ENCODE measurements at regions not wholly inside any gene's neighbourhood (a gene's known extent, or its start where the extent isn't known, plus 50 kb on each side); places are given as distances from the start of the nearest gene placed in this dataset.
A peak's percentile ranks its signal among the peaks of the same experiment; 100 is the strongest.
"Not testable (repeated sequence)": the region's sequence is repeated elsewhere in the genome, so short reads cannot be mapped to it uniquely, and the experiment has no call there.

DNA sequence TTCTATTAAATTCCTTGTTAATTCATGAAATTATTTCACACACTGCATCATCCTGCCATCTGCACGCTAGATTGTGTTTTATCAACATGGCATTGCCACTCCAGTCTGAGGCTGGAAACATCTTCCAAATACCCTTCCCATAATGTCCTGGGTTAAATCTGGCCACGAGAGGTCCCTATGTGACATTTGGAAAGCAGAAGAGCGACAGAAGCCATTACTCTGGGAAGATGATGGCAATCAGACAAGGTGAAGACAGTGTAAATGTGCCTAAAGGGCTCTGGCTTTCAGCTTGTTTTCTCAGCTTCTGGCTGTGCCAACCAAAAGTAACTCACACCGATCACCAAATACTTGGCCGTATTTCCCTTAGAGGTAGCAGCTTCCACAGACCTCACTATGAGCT lies 144.8 kb downstream of the CAPZA3 start:
- TF ChIP-seq, protein P1, sequence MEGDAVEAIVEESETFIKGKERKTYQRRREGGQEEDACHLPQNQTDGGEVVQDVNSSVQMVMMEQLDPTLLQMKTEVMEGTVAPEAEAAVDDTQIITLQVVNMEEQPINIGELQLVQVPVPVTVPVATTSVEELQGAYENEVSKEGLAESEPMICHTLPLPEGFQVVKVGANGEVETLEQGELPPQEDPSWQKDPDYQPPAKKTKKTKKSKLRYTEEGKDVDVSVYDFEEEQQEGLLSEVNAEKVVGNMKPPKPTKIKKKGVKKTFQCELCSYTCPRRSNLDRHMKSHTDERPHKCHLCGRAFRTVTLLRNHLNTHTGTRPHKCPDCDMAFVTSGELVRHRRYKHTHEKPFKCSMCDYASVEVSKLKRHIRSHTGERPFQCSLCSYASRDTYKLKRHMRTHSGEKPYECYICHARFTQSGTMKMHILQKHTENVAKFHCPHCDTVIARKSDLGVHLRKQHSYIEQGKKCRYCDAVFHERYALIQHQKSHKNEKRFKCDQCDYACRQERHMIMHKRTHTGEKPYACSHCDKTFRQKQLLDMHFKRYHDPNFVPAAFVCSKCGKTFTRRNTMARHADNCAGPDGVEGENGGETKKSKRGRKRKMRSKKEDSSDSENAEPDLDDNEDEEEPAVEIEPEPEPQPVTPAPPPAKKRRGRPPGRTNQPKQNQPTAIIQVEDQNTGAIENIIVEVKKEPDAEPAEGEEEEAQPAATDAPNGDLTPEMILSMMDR (IDR thresholded peaks at IDR 0.05; ENCODE audit: insufficient read depth, missing control alignments): no peak
- DNase-seq (ENCODE audit: insufficient read length, low spot score) (no peak), FAIRE-seq (no peak)

GRCh38 chr12:18886962-18887361 lies 149.0 kb downstream of the CAPZA3 start:
- FAIRE-seq (no peak), DNase-seq (ENCODE audit: insufficient read length, low spot score) (no peak)
- TF ChIP-seq, protein P1 (IDR thresholded peaks at IDR 0.05; ENCODE audit: insufficient read depth, missing control alignments): no peak

DNA sequence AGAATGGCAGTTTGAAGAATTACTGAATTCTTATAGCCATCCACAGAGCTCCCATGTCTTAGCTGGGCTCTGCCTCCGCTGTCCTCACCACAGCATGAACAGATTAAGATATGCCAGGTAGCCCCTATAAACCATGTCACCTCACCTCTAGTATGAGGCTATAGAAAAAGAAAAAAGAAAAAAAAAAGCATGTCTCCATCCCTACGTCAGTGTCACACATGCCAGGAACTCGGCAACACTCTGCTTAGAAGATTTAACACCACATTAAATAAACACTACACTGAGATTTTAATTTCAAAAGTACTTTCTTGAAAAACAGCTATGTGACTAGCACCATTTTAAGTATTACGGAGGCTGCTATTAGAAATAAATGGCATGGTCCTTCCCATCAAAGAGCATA lies 149.4 kb downstream of the CAPZA3 start:
- no peak for FAIRE-seq
- DNase-seq (ENCODE audit: insufficient read length, low spot score): no peak

DNA sequence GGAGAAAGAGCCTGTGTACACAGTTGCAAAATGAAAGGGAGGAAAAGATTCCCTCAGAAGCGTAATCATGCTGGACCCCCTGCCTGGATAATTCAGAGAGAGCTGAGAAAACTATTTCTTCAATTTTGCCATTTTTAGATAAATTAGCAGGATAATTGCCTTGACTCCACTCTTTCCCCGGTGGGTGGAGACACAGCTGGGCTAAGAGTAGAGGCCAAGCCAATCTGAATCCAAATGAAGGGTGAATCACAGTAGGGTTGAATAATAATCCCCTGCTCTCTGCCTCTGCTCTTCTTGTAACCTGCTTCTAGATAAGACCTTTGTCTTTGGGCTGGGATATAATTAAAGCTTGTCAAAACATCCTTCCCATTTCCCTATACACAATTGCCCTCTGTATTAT lies 150.1 kb downstream of the CAPZA3 start:
- TF ChIP-seq, protein P1 (IDR thresholded peaks at IDR 0.05; ENCODE audit: insufficient read depth, missing control alignments): no peak
- FAIRE-seq: no peak
- no peak for DNase-seq (ENCODE audit: insufficient read length, low spot score)

More for the DNA sequence above, 149.4 kb downstream of the CAPZA3 start:
- TF ChIP-seq, protein P1 (IDR thresholded peaks at IDR 0.05; ENCODE audit: insufficient read depth, missing control alignments): no peak

- FAIRE-seq: not testable (repeated sequence)
Observed at GRCh38 chr12:18890621-18891020, 152.7 kb downstream of the CAPZA3 start.

DNA sequence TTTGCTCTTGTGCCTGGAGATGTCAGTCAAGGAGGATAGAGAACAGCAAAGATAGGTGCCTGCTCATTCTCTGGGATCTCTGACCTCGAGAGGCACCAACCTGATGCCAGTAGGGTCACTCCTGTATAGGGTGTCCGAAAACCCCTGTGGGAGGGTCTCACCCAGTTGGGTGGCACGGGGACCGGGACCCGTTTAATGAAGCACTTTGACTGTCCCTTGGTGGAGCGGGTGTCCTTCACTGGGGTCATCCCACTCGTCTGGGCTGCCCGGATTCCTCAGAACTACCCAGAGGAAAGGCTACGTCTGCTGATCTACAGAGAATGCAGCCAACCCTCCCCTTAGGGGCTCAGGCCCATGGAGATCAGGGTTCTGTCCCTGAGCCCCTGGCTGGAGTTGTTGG lies 157.6 kb downstream of the CAPZA3 start:
- FAIRE-seq: no peak
- TF ChIP-seq, protein P1 (IDR thresholded peaks at IDR 0.05; ENCODE audit: insufficient read depth, missing control alignments): no peak
- DNase-seq (ENCODE audit: insufficient read length, low spot score): no peak

More at GRCh38 chr12:18890621-18891020, 152.7 kb downstream of the CAPZA3 start:
- not testable (repeated sequence) for DNase-seq (ENCODE audit: insufficient read length, low spot score)

DNA sequence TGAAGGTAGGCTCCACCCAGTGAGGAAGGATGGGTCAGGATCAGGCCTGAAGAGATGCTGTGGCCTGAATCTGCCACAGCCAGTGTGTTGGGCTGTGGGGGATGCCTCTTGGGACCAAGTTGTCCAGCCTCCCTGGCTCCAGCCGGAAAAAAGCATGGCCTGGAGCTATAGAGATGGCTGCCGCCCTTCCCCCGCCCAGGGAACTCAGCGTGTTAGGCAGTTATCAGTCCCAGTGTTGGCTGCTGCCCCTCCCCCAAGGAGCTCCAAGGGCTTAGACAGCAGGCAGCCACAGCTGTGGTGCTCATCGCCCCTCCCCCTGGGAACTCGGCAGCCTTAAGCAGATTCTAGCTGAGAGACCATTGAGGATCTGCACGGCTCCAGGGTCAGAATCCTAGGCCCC lies 158.0 kb downstream of the CAPZA3 start:
- TF ChIP-seq, protein P1 (IDR thresholded peaks at IDR 0.05; ENCODE audit: insufficient read depth, missing control alignments): no peak
- no peak for DNase-seq (ENCODE audit: insufficient read length, low spot score)
- no peak for FAIRE-seq

DNA sequence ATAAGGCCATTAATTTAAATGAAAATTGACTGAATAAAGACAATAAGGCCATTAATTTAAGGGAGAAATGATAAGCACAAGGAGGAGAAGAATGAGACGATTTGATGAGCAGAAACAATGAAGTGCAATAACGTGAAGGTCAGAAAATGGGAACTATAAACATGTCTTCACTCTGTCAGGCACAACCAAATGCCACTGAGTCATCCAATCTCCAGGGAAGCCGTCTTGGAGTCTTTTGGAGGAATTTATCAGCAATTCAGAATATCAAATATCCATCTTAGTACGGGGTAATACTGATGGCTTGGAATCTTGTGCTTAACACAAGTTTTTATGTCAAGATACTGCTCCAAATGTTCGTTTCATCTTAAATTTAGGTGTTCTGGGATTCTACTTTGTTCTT lies 159.9 kb downstream of the CAPZA3 start:
- FAIRE-seq (peak; percentile 32), DNase-seq (ENCODE audit: insufficient read length, low spot score) (no peak)
- TF ChIP-seq, protein P1 (IDR thresholded peaks at IDR 0.05; ENCODE audit: insufficient read depth, missing control alignments): no peak

Measured in D721Med (cell line).